NCI-H226 (cell line): ENCODE measurements at regions not wholly inside any gene's neighbourhood (a gene's known extent, or its start where the extent isn't known, plus 50 kb on each side); places are given as distances from the start of the nearest gene placed in this dataset.

Experiments
- DNase-seq: peaks from one replicate; pipeline ENCODE4 v3.0.0-alpha.2; 2015

DNA sequence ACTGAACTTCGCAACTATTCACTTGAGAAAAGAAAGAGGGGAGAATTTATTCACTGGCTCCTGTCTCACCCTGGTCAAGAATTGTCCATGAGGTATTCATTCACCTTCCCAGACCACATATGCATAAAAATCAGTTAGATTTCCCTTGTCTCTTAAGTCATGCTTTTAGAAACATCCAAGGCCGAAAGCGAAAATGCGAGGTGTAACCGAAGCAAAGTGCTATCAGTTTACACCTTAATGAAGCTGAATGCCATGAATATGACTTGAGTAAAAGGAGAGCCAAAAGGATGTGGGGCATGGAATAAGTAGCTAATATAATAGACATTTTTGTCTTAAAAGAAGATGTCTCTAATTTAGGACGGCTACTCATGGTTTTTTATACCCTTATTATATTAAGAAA lies 965.6 kb upstream of the CHORDC1 start:
- DNase-seq, result no peak

- DNase-seq, result no peak
Observed at GRCh38 chr11:91187314-91187713, 964.5 kb upstream of the CHORDC1 start.

GRCh38 chr11:91178366-91178765 lies 955.5 kb upstream of the CHORDC1 start:
- DNase-seq, result peak; percentile 24

- DNase-seq, result no peak
Observed at GRCh38 chr11:91174734-91175133, 951.9 kb upstream of the CHORDC1 start.

DNA sequence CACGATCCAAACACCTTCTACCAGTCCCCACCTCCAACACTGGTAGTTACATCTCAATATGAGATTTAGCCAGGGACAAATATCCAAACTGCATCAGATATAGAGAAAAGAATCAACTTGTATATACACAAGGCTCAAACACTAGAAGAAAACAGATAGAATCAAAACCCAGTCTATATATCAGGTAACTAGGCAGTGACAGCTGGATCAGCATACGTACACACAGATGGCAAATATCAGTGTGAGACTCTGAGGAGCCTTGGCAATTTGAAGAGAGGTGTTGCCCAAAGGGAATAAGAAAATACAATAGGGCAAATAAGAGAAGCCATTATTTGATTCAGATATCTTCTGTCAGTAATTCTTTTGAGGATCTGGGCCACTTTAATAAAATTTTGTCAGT lies 951.3 kb upstream of the CHORDC1 start:
- no peak for DNase-seq

GRCh38 chr11:91173701-91174100 lies 950.9 kb upstream of the CHORDC1 start:
- peak; percentile 67 for DNase-seq

DNA sequence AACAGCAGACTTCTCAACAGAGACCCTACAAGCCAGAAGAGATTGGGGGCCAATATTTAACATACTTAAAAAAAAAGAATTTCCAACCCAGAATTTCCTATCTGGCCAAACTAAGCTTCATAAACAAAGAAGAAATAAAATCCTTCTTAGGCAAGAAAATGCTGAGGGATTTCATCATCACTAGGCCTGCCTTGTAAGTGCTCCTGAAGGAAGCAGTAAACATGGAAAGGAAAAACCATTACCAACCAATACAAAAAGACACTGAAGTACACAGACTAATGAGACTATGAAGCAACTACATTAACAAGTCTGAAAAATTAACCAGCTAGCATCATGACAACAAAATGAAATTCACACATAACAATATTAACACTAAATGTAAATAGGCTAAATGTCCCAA lies 947.9 kb upstream of the CHORDC1 start:
- no peak for DNase-seq

DNA sequence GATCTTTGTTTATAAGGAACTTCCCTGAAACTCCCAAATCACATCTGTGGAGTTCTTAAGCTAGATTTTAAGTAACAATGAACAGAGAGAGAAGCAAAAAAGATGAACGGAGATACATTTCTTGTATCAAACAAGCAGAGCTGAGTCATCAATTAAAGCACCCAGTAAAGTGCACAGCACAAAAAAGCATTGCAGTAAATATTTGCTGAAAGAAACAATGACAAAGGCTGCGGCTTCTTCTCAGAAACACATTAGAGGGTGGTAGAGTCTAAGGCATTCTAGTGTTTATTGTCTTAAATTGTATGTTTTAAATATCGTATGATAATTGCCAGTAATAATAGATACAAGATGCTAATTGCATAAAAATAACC lies 941.6 kb upstream of the CHORDC1 start:
- no peak for DNase-seq

DNA sequence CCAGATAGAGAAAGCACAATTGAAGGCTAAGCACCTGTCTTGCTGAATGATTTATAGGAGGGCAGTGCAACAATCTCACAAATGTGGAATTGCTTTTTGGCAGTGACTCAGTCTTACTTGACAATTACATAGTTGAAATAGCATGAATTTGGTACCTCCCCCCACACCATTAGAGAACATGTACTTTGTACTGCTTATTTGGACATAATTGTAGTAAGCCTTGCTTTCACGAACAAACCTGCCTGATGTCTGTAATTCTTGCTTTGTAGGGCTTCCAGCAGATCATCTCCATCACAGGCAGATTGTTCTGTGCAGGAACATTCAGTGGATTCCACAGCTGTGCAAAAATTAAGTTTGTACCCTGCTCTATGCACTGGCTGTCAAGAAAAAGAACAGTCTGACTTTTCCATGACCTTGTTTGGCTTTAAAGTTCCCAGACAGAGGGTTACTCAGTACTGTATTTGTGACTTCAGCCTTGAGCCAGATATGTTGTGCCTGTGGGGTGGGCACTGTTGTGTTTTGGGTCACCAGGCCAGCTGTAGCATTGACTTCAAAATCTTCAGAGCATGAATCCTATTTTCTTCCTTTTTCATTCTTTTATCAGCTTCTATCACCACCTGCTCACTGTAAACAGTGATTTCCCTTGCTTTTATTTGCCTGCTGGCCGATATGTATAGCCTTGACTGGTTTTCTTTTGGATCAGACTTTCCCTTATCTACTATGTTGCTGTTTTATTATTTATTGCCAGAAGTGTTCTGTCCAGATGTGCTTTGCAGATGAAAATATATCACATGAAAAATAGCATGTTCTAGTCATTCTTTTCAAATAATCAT lies 941.0 kb upstream of the CHORDC1 start:
- DNase-seq, result peak; percentile 84

DNA sequence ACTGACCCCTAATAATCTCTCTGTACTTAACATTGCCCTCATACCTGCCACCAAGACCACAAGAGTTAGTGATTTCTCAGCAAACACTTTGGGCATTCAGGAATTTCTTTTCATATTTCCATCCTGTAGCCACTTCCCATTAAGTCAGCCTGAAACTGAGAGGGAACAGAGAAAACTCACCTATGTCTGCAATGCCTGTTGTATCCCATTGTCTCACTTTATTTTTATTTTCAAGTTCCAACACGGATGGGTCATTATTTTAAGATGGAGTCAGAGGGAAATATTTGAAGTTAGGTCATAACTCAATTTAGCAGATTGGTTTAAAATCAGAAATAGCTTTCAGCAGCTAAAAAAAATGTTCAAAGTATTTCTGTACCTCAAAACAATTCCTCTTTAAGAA lies 937.8 kb upstream of the CHORDC1 start:
- DNase-seq, result no peak

GRCh38 chr11:91158891-91159537 lies 936.2 kb upstream of the CHORDC1 start:
- DNase-seq, result no peak

DNA sequence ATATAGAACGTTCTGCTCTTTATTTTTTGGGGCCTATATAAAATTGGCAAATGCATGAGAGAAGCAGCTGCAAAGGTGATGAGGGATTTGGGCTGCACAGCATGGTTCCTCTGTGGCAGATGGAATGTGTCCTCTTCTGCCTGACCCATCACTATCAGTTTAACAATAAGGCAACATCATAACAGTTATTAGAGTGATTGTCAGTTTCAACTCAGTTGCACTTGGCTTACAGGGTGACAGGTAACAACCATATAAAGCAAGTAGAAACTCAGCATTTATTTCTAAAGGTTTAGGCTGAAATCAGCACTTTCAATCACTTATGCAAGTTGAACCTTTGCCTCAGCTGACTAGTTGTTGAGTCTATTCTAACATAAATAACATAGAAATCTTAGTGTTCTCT lies 935.4 kb upstream of the CHORDC1 start:
- DNase-seq, result no peak

GRCh38 chr11:91156041-91156440 lies 933.2 kb upstream of the CHORDC1 start:
- no peak for DNase-seq

DNA sequence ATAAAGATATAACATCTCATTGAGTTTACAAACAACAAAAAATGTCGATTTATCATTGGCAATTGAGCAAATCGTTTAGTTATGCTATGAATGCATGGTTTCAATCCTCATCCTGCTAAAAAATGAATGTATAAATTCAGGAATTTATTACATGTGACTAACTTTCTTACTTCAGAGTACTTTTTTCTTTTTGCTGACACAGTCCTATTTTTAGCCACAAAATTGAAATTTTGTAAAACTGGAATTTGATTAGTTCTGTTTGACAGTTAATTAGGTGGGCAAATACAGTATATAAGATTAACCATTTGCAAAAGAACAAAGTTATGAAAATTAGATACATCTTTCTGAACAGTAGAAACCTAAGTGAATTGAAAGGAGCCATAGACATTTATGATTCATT lies 925.0 kb upstream of the CHORDC1 start:
- DNase-seq, result no peak

DNA sequence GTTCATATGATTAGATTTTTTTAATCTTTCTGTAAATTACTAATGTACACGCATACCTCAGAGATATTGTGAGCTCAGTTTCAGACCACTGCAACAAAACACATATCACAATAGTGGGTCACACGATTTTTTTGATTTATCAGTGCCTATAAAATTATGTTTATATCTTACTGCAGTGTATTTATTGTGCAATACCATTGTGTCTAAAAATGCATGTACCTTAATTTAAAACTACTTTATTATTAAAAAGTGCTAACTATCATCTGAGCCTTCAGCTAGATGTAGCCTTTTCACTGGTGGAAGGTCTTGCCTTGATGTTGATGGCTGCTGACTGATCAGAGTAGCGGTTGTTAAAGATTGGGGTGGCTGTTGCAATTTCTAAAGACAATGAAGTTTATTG lies 918.8 kb upstream of the CHORDC1 start:
- DNase-seq, result no peak

- peak; percentile 21 for DNase-seq
Observed at GRCh38 chr11:91136631-91137030, 913.8 kb upstream of the CHORDC1 start.

DNA sequence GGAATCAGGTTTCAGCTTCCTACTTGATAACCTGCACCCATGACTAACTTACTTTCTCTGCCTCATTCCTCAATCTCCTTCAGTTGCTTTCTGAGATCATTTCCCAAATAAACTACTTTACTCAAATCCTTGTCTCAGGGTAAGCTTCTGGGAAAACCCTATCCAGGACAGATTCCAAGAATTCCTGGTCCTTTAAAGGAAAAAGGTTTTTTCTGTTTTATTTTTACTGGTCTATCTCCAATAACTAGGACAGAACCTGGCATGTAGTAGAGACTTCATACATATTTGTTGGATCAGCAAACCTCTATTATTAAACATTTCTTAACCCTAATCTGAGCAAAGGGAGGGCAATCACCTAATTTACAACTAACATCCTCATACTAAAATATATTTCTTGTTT lies 910.5 kb upstream of the CHORDC1 start:
- DNase-seq, result peak; percentile 77

GRCh38 chr11:91129596-91129995 lies 906.7 kb upstream of the CHORDC1 start:
- DNase-seq, result no peak

- no peak for DNase-seq
Observed at GRCh38 chr11:91124363-91124762, 901.5 kb upstream of the CHORDC1 start.

DNA sequence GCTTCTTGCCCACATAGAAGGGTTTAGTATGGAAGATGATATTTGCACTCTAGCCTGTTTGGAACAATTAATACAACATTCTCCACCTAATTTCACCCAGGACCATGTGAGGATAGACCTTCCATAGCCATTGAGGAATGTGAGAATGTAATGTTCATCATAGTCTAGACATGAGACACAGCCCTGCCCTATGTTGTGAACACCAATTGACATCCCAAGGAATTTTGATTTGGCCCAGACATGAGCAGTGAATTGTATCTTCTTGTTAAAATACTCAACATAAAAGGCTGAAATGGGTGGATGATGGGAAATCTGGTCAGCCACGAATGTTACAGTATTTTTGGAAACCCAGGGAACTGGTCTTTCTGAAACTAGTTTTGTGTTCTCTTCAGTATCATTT lies 892.3 kb upstream of the CHORDC1 start:
- no peak for DNase-seq

- DNase-seq, result peak; percentile 80
Observed at GRCh38 chr11:91104237-91104636, 881.4 kb upstream of the CHORDC1 start.

DNA sequence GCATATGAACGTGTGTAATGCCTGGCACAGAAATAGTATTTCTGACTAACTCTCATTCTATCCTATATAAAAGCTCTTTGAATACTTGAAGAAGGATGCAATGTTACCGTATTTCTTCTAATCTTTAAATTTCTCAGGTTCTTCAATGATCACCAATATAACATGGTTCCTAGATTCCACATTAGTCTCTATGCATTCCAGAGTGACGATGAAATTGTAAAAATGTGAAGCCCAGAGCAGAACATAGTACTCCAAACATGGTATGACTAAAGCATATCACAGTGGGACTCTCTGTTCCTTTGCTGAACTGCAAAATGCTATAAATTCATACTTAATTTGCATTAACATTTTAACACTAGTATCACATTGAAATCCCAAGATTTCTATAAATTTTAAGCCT lies 877.6 kb upstream of the CHORDC1 start:
- peak; percentile 17 for DNase-seq

DNA sequence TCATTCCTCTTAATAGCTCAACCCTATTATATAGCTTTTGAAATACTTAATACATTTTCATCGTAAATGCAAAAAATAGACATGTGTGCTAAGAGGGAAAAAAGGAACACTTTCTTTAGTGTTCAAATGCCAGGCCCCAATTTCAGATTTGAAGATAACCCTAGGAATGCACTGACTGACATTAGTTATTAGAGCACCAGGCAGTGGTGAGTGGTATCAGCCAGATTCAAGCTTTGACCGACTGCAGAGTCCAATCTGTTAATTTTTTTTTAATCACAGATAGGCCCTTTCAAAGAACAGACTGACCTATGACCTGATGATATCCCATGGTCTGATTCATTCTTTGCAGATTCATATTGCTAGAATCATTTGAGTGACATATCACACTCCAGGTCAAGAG lies 874.2 kb upstream of the CHORDC1 start:
- no peak for DNase-seq

DNA sequence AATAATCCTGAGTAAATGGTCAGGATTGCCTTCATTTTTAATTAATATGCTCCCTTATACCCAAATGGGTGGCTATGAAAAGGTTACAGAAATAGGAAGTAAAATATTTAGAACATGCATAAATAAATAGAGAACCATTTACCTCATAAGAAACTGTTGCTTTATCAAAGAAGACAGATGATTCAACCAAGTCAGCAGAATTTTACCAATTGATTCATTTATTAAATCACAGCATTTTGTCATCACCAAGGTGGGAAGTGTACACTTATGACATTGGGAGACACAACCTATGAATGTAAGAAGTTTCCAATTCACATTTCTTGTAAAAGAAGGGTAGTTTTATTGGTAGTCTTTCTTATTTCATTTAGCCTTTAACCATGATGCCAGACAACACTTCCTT lies 870.3 kb upstream of the CHORDC1 start:
- no peak for DNase-seq

GRCh38 chr11:91091563-91091962 lies 868.7 kb upstream of the CHORDC1 start:
- DNase-seq, result no peak
